ENCODE measurements at regions not wholly inside any gene's neighbourhood (a gene's known extent, or its start where the extent isn't known, plus 50 kb on each side); places are given as distances from the start of the nearest gene placed in this dataset.

DNA sequence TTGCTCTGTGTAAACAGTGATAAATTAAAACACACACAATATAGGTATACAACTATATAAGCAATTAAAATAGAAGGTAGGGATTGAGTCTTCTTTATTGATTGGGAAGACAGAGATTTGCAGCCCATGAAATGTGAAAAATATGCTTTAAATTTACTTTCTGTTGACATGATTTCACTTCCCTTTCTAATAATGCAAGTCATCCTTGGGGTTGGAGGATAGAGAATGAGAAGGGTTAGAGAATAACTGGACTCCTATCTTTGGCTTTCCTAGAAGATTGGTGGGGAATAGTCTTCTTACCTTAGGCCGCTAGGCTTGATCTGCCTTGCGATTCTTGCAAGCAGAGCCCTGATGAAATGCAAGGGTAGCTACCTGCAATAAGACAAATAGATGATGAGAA, 339.8 kb downstream of the NYAP2 start:
- ChIA-PET CTCF (no interaction called here), POLR2A (no interaction called here)
- Mint-ChIP-seq H3K9me3 (ENCODE audit: unreplicated experiment) (no peaks in the 10 kb centered on the region), H3K27ac (ENCODE audit: low read depth, unreplicated experiment) (no peak overlapping the region), H3K27me3 (ENCODE audit: insufficient read depth, unreplicated experiment) (no peaks in the 10 kb centered on the region), H3K4me3 (ENCODE audit: unreplicated experiment) (no peak overlapping the region), H3K4me1 (ENCODE audit: insufficient read depth, unreplicated experiment) (peaks cover 22% of the 10 kb centered on the region), H3K36me3 (ENCODE audit: insufficient read depth, unreplicated experiment) (no peaks in the 10 kb centered on the region)
- no TSS peak for BruUV-seq (replicated peaks)
- no peak for DNase-seq (ENCODE audit: unreplicated experiment)
- TF ChIP-seq, protein P1, sequence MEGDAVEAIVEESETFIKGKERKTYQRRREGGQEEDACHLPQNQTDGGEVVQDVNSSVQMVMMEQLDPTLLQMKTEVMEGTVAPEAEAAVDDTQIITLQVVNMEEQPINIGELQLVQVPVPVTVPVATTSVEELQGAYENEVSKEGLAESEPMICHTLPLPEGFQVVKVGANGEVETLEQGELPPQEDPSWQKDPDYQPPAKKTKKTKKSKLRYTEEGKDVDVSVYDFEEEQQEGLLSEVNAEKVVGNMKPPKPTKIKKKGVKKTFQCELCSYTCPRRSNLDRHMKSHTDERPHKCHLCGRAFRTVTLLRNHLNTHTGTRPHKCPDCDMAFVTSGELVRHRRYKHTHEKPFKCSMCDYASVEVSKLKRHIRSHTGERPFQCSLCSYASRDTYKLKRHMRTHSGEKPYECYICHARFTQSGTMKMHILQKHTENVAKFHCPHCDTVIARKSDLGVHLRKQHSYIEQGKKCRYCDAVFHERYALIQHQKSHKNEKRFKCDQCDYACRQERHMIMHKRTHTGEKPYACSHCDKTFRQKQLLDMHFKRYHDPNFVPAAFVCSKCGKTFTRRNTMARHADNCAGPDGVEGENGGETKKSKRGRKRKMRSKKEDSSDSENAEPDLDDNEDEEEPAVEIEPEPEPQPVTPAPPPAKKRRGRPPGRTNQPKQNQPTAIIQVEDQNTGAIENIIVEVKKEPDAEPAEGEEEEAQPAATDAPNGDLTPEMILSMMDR (IDR thresholded peaks at IDR 0.05; ENCODE audit: unreplicated experiment), result no peak
- intact Hi-C loops (cut with micrococcal nuclease), result no loop called here

DNA sequence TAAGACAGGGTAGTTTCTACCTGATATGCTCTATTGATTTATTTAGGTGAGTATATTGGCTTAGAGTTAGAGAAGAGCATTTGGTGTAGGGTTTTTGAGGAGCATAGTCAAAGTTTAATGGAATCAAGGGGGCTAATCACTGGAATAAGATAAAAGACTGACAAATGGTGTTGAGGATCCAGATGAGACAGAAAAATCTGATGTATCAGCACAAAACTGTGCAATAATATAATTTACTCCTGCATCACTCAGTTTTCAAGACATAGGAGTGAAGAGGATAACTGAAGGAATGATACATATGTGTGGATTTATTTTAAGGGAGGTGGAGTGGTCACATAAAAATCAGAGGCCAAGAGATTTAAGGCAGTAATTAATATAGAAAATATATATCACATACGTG, 339.2 kb downstream of the NYAP2 start:
- H3K4me3 Mint-ChIP-seq (ENCODE audit: unreplicated experiment), result no peak overlapping the region
- H3K27me3 Mint-ChIP-seq (ENCODE audit: insufficient read depth, unreplicated experiment), result no peaks in the 10 kb centered on the region
- no peak for DNase-seq (ENCODE audit: unreplicated experiment)
- ChIA-PET POLR2A (interaction anchor here (0.9 kb wide), 1 partner anchor 26 kb away, joined by 3 read pairs; no protein-coding TSS in a partner anchor), CTCF (no interaction called here)
- H3K36me3 Mint-ChIP-seq (ENCODE audit: insufficient read depth, unreplicated experiment), result no peaks in the 10 kb centered on the region
- no peak overlapping the region for H3K27ac Mint-ChIP-seq (ENCODE audit: low read depth, unreplicated experiment)
- H3K4me1 Mint-ChIP-seq (ENCODE audit: insufficient read depth, unreplicated experiment), result peaks cover 22% of the 10 kb centered on the region
- H3K9me3 Mint-ChIP-seq (ENCODE audit: unreplicated experiment), result no peaks in the 10 kb centered on the region
- intact Hi-C loops (cut with micrococcal nuclease), result no loop called here
- no TSS peak for BruUV-seq (replicated peaks)
- TF ChIP-seq, protein P1 (IDR thresholded peaks at IDR 0.05; ENCODE audit: unreplicated experiment), result no peak

DNA sequence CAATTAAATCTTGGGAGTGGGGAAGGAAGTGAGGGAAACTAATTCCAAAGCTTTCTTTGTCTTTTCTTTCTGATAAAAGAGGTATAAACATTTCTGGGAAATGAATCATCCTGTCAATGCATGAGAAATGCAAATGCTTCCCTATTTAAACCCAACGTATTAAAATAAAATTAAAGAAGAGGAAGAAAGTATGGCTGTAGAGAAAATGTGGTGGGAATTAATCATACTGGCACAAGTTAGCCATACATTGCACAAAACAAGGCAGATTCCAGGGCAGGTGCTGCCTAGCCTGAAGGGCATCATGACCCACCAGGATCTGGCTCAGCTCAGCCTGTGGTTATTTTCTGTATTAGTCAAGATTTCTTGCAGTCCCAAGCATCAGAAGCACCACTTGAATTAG, 338.0 kb downstream of the NYAP2 start:
- H3K9me3 Mint-ChIP-seq (ENCODE audit: unreplicated experiment), result no peaks in the 10 kb centered on the region
- intact Hi-C loops (cut with micrococcal nuclease), result no loop called here
- POLR2A ChIA-PET, result no interaction called here
- TF ChIP-seq, protein P1 (IDR thresholded peaks at IDR 0.05; ENCODE audit: unreplicated experiment), result no peak
- CTCF ChIA-PET, result no interaction called here
- H3K36me3 Mint-ChIP-seq (ENCODE audit: insufficient read depth, unreplicated experiment), result no peaks in the 10 kb centered on the region
- no peaks in the 10 kb centered on the region for H3K27me3 Mint-ChIP-seq (ENCODE audit: insufficient read depth, unreplicated experiment)
- H3K4me3 Mint-ChIP-seq (ENCODE audit: unreplicated experiment), result no peak overlapping the region
- BruUV-seq (replicated peaks), result no TSS peak
- peaks cover 27% of the 10 kb centered on the region for H3K4me1 Mint-ChIP-seq (ENCODE audit: insufficient read depth, unreplicated experiment)
- peak; percentile 76 for DNase-seq (ENCODE audit: unreplicated experiment)
- H3K27ac Mint-ChIP-seq (ENCODE audit: low read depth, unreplicated experiment), result no peak overlapping the region

DNA sequence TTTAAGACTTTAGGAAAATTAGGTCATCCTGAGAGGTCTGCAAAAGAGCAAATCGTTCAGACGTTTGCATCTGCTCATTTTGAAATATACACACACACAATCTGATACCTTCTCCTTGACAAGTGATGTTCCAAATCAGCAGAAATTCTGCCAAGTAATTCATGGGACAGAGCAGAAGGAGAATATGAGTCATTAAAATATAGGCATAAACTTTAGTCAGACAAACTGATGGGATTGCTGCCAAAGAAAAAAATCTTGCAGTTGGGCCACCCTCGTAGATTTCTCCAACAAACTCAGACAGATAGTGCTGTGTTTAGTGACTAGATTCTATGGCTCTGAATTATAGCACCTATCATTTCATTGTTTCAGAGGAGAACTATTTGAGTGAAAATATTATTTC, 336.3 kb downstream of the NYAP2 start:
- Mint-ChIP-seq H3K27ac (ENCODE audit: low read depth, unreplicated experiment) (no peak overlapping the region), H3K4me1 (ENCODE audit: insufficient read depth, unreplicated experiment) (peaks cover 27% of the 10 kb centered on the region), H3K9me3 (ENCODE audit: unreplicated experiment) (no peaks in the 10 kb centered on the region), H3K27me3 (ENCODE audit: insufficient read depth, unreplicated experiment) (no peaks in the 10 kb centered on the region), H3K4me3 (ENCODE audit: unreplicated experiment) (no peak overlapping the region), H3K36me3 (ENCODE audit: insufficient read depth, unreplicated experiment) (no peaks in the 10 kb centered on the region)
- TF ChIP-seq, protein P1 (IDR thresholded peaks at IDR 0.05; ENCODE audit: unreplicated experiment), result no peak
- DNase-seq (ENCODE audit: unreplicated experiment), result peak; percentile 93
- ChIA-PET POLR2A (interaction anchor here (0.8 to 1.0 kb wide), 4 partner anchors 9 to 78 kb away, joined by 3 read pairs; no protein-coding TSS in a partner anchor), CTCF (interaction anchor here (0.9 kb wide), 1 partner anchor 1250 kb away, joined by 5 read pairs; no protein-coding TSS in a partner anchor)
- intact Hi-C loops (cut with micrococcal nuclease), result no loop called here
- BruUV-seq (replicated peaks), result no TSS peak

All from MCF 10A (cell line).